ENCODE measurements at regions not wholly inside any gene's neighbourhood (a gene's known extent, or its start where the extent isn't known, plus 50 kb on each side); places are given as distances from the start of the nearest gene placed in this dataset.

- TF ChIP-seq, protein P1, sequence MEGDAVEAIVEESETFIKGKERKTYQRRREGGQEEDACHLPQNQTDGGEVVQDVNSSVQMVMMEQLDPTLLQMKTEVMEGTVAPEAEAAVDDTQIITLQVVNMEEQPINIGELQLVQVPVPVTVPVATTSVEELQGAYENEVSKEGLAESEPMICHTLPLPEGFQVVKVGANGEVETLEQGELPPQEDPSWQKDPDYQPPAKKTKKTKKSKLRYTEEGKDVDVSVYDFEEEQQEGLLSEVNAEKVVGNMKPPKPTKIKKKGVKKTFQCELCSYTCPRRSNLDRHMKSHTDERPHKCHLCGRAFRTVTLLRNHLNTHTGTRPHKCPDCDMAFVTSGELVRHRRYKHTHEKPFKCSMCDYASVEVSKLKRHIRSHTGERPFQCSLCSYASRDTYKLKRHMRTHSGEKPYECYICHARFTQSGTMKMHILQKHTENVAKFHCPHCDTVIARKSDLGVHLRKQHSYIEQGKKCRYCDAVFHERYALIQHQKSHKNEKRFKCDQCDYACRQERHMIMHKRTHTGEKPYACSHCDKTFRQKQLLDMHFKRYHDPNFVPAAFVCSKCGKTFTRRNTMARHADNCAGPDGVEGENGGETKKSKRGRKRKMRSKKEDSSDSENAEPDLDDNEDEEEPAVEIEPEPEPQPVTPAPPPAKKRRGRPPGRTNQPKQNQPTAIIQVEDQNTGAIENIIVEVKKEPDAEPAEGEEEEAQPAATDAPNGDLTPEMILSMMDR (IDR thresholded peaks at IDR 0.05 in 2 of 3, conservative IDR thresholded peaks at IDR 0.05 in 1 of 3; ENCODE audit: control insufficient read depth in 2 of 3, extremely low read depth in 1 of 3, insufficient read depth in 1 of 3, low read depth in 3 of 3, low read length in 3 of 3): no peak
- no peak for TF ChIP-seq EZH2 (IDR thresholded peaks at IDR 0.05; ENCODE audit: borderline replicate concordance, control insufficient read depth, low read depth, low read length)
- TF ChIP-seq, protein P2, sequence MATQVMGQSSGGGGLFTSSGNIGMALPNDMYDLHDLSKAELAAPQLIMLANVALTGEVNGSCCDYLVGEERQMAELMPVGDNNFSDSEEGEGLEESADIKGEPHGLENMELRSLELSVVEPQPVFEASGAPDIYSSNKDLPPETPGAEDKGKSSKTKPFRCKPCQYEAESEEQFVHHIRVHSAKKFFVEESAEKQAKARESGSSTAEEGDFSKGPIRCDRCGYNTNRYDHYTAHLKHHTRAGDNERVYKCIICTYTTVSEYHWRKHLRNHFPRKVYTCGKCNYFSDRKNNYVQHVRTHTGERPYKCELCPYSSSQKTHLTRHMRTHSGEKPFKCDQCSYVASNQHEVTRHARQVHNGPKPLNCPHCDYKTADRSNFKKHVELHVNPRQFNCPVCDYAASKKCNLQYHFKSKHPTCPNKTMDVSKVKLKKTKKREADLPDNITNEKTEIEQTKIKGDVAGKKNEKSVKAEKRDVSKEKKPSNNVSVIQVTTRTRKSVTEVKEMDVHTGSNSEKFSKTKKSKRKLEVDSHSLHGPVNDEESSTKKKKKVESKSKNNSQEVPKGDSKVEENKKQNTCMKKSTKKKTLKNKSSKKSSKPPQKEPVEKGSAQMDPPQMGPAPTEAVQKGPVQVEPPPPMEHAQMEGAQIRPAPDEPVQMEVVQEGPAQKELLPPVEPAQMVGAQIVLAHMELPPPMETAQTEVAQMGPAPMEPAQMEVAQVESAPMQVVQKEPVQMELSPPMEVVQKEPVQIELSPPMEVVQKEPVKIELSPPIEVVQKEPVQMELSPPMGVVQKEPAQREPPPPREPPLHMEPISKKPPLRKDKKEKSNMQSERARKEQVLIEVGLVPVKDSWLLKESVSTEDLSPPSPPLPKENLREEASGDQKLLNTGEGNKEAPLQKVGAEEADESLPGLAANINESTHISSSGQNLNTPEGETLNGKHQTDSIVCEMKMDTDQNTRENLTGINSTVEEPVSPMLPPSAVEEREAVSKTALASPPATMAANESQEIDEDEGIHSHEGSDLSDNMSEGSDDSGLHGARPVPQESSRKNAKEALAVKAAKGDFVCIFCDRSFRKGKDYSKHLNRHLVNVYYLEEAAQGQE (IDR thresholded peaks at IDR 0.05; ENCODE audit: low read depth, low read length): no peak
- no peak for TF ChIP-seq ZSCAN29 (IDR thresholded peaks at IDR 0.05)
- no peak for TF ChIP-seq POLR2A (IDR thresholded peaks at IDR 0.05; ENCODE audit: low read depth, low read length)
- TF ChIP-seq SIX5 (IDR thresholded peaks at IDR 0.05; ENCODE audit: low read depth, low read length, severe bottlenecking): no peak
Observed at GRCh38 chr1:168453056-168453455, 90.7 kb downstream of the XCL2 start.

All from GM12878 (cell line).